HG03064 (cell line): ENCODE measurements at regions not wholly inside any gene's neighbourhood (a gene's known extent, or its start where the extent isn't known, plus 50 kb on each side); places are given as distances from the start of the nearest gene placed in this dataset.

ENCODE experiments used
- ATAC-seq: cut with Tn5 transposase; IDR thresholded peaks from one replicate; pipeline ENCODE4 v1.9.1; 2021; ENCODE audit warnings: low read depth; ENCODE audit not compliant: unreplicated experiment

DNA sequence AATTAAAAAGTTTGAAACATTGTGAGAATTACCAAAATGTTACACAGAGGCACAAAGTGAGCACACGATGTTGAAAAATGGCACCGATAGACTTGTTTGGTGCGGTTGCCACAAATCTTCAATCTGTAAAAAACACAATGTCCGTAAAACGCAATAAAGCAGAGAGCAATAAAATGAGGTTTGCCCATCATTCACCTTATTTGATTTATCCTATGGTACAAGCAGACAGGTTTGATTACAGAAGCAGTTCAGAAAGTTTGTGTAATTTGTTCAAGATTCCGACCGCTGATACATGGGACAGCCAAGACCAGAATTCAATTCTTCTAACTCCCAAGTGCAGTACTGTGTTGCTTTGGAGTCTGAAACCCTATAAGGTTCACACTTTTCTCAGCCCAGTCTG lies 318.3 kb upstream of the PROX1 start:
- ATAC-seq, result no peak

GRCh38 chr1:213669964-213670691 lies 317.6 kb upstream of the PROX1 start:
- no peak for ATAC-seq

GRCh38 chr1:213670692-213671023 lies 317.1 kb upstream of the PROX1 start:
- no peak for ATAC-seq

DNA sequence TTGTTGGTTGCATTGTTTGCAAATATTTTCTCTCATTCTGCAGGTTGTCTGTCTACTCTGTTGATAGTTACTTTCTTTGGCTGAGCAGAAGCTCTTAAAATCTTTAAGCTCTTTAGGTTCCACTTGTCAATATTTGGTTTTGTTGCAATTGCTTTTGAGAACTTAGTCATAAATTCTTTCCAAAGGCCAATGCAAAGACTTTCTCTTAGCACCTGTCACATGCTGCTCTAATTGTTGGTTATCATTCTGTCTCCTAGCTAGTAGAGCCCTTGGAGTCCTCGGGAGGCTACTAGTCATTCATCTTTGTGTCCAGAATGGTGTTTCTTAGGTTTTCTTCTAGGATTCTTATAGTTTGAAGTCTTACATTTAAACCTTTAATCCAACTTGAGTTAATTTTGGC lies 312.7 kb upstream of the PROX1 start:
- no peak for ATAC-seq

DNA sequence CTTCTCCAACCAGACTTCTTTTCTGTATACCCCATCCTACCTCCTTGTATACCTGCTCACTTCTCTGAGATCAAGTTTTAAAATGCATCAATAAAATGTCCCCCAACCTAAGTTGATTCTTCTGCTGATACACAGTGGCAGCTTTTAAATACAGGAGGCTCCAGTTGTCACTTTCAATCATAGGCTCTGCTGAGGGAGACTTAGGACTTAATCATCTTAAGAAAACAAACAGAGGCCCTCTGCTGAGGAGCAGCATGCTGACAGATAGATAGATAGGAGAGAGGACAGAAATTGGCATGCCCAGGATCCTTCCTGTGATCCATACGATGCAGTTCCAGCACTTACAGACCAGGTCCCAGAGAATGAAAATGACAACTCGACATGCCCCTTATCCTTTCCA lies 311.0 kb upstream of the PROX1 start:
- no peak for ATAC-seq

DNA sequence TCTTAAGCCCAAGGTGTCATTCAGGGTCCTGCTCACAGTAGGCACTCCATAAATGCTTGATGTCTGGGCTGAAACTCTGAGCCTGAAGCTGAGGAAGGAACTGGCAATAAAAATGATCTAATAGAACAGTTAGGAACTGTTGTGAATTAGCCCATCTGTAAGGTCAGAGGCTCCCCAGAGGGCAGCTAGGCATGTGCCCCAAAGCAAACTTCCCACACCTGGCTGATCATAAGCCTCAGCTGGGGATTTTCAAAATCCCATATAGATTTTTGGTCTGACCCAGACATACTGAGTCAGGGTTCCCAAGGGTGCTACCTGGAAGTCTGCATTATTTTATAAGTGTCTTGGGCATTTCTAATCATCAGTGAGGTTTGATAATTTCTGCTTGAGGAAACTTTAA lies 309.4 kb upstream of the PROX1 start:
- no peak for ATAC-seq

DNA sequence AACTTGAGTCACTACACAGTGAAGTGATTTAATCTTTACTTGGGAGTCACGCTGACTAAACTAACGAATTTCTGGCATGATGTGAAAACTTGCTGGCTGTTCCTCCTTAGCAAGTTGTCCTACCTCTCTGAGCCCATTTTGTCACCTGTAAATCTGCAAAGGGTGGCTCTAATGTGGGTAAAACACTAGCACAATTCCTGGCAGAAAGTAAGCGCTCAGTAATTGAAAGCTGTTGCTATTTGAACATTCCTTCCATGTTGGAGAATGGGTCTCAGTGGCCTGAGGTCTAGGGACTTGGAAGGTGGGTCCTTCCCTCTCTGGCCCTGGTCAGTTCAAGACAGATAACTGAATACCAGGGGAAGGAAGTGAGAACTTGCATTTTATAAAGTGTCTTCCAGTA lies 309.0 kb upstream of the PROX1 start:
- ATAC-seq, result no peak

- no peak for ATAC-seq
These were observed 308.6 kb upstream of the PROX1 start for GRCh38 chr1:213679153-213679552.

GRCh38 chr1:213680677-213681325 lies 307.0 kb upstream of the PROX1 start:
- ATAC-seq, result no peak

GRCh38 chr1:213681788-213682340 lies 305.9 kb upstream of the PROX1 start:
- ATAC-seq, result no peak

DNA sequence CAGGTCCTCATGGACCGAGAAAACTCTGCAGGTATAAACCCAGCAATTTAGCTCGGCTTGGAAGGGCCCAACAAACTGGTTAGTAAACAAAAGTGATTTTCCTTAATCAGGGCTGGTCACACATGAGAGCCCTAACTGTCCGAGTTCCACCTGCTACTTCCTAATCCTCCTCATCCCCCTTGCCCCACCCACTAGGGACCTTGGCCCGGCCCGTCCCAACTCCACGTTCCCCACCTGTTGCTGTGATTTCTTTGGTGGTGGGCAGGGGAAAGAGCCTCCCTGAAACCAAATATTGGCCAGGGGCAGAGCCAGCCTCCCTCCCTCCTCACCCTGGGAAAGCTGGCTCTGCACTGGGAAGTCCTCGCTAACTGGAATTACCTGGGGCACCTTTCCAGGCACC lies 304.2 kb upstream of the PROX1 start:
- no peak for ATAC-seq

- ATAC-seq, result no peak
These were observed 303.3 kb upstream of the PROX1 start for GRCh38 chr1:213684454-213684853.

- ATAC-seq, result no peak
These were observed 301.7 kb upstream of the PROX1 start for GRCh38 chr1:213685992-213686582.

DNA sequence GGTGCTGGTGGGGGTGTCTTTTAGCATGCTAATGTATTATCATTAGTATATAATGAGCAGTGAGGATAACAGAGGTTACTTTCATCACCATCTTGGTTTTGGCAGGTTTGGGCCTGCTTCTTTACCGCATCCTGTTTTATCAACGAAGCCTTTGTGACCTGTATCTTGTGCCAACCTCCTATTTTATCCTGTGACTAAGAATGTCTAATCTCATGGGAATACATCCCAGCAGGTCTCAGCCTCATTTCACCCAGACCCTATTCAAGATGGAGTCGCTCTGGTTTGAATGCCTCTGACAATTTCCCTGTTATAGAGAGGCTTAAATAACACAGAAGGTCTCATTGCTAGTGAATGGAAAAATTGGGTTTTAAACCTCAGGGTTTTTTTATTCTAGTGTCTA lies 300.8 kb upstream of the PROX1 start:
- ATAC-seq, result no peak

DNA sequence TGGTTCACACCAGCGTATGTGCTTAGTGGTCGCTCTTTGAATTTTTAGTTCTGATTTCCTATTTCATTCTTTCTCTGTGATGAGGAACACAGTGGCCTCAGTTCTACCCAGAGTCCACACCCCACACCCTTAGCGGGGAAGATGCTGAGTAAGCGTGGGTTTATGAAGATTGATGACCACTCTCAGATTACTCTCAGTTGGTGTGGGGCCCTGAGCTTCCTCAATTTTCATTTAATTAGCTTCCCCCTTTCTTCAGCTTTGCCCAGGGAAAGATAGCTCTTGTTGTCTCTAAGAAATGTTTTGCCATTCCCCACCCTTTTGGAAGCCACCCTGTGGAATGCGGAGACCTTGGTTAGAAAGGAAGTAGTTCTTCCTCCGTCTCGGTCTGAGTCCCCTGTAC lies 299.9 kb upstream of the PROX1 start:
- ATAC-seq, result no peak

DNA sequence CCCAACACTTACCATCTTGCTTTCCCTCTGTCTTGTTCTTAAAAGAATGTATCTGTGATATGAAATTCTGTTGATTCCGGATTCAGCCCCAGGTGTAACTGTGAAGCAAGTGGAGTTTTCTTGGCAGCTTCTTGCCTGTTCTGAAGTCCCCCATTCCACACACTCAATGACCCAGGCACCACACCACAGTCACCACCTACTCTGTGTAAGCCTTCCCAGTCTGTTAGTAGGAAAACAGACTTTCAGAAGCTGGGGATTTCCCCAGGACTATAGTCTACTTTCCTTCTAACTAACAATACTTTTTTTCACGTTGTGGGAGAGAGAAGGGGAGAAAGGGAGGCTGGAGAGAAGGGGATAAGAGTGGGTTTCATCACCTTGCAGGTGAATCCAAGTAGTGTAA lies 299.1 kb upstream of the PROX1 start:
- no peak for ATAC-seq

- ATAC-seq, result no peak
These were observed 298.5 kb upstream of the PROX1 start for GRCh38 chr1:213689260-213689659.

GRCh38 chr1:213690341-213690917 lies 297.3 kb upstream of the PROX1 start:
- ATAC-seq, result no peak

GRCh38 chr1:213692321-213692720 lies 295.5 kb upstream of the PROX1 start:
- no peak for ATAC-seq

DNA sequence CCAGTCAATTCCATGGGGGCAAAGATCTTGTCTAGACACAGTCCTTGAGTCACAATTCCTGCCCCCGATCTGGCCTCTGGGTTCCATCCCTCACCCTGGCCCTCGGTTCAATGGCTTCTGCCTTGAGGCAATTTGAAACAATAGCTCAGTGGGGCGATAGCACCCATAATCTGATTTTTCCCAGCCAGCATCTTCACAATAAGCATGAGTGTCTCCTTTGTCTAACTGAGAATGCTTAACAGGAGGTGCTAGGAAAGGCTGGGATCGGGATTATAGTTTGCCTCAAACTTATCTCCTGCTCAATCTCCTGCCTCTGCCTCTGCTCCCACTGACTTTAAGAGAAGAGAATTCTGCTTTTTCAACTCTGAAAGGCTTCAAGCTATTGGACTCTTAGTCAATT lies 293.9 kb upstream of the PROX1 start:
- ATAC-seq, result no peak

DNA sequence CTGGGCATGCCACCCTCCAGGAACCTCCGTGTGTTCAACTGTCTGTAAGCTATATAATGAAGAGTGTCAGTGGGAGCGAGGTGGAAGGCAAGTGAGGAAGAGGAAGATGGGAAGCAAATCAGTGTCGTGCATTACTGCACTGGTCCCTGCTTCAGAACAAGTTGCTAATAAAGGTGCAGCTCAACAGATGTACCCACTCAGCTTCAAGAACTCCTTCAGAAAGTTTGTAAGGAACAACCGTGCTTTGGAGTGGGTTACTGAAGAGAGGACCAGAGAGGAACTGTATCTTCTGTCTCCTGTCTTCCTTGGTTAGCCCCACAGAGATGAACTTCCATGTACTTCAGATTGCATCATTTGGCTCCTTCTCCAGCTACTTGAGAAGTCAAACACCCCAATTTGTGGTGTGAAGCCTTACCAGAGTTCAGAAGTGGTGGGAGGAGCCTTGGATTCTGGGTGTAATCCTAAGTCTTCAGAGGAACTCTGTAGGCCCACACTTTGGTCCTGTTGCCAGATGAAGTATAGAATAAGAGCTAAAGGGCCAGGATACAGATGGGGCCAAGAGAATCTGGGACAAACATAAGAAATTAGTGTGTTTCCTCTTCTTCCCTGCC lies 290.5 kb upstream of the PROX1 start:
- no peak for ATAC-seq
